ENCODE measurements at regions not wholly inside any gene's neighbourhood (a gene's known extent, or its start where the extent isn't known, plus 50 kb on each side); places are given as distances from the start of the nearest gene placed in this dataset.

- no peak for TF ChIP-seq POLR2AphosphoS5 (IDR thresholded peaks at IDR 0.05; ENCODE audit: low read depth, low read length)
- TF ChIP-seq POLR2A (IDR thresholded peaks at IDR 0.05; ENCODE audit: low read depth, low read length) = no peak
- TF ChIP-seq SPI1 (IDR thresholded peaks at IDR 0.05; ENCODE audit: low read depth, low read length) = no peak
These were observed 74.3 kb upstream of the CCN6 start for GRCh38 chr6:111979633-111980032.
